HG03039 (cell line): ENCODE measurements at regions not wholly inside any gene's neighbourhood (a gene's known extent, or its start where the extent isn't known, plus 50 kb on each side); places are given as distances from the start of the nearest gene placed in this dataset.
A peak's percentile ranks its signal among the peaks of the same experiment; 100 is the strongest.
"Not testable (repeated sequence)": the region's sequence is repeated elsewhere in the genome, so short reads cannot be mapped to it uniquely, and the experiment has no call there.

Experiments used
- ATAC-seq: cut with Tn5 transposase; IDR thresholded peaks from one replicate; pipeline ENCODE4 v1.9.1; 2021; ENCODE audit warnings: mild to moderate bottlenecking, moderate library complexity; ENCODE audit not compliant: unreplicated experiment

- peak; percentile 98 for ATAC-seq
These were observed 121.3 kb upstream of the FBXO28 start for GRCh38 chr1:223992456-223993246.

DNA sequence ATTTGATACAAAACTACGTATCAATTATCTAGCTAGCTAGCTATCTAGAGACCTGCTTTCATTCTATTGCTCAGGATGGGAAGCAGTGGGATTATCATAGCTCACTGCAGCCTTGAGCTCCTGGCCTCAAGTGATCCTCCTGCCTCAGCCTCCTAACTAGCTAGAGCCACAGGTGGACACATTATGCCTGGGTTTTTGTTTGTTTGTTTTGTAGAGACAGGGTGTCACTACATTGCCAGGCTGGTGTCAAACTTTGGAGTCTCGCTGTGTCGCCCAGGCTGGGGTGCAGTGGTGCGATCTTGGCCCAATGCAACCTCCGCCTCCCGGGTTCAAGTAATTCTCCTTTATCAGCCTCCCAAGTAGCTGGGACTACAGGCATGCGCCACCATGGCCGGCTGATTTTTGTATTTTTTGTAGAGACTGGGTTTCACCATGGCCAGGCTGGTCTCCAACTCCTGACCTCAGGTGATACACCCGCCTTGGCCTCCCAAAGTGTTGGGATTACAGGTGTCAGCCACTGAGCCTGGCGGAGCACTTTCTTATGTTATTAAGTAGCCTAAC, 122.5 kb upstream of the FBXO28 start:
- ATAC-seq, result not testable (repeated sequence)

- ATAC-seq, result not testable (repeated sequence)
These were observed 116.2 kb upstream of the TP53BP2 start for GRCh38 chr1:223961985-223962384.

DNA sequence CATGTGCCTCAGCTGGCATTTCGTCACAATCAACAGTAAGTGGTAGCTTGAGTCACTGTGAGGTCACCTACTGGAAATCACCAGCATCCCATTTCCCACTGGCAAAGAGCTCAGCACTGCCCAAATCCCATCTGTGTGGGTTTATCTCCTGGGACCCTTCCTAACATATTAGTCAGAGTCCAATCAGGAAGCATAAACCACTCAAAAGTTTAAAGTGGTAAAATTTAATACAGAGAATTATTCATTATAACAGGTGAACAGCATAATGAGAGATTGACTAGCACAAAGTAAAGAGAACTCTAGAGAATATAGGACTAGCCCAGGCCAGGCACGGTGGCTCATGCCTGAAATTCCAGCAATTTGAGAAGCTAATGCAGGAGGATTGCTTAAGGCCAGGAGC, 107.1 kb upstream of the TP53BP2 start:
- not testable (repeated sequence) for ATAC-seq

GRCh38 chr1:223951551-223951950, 105.8 kb upstream of the TP53BP2 start:
- not testable (repeated sequence) for ATAC-seq

DNA sequence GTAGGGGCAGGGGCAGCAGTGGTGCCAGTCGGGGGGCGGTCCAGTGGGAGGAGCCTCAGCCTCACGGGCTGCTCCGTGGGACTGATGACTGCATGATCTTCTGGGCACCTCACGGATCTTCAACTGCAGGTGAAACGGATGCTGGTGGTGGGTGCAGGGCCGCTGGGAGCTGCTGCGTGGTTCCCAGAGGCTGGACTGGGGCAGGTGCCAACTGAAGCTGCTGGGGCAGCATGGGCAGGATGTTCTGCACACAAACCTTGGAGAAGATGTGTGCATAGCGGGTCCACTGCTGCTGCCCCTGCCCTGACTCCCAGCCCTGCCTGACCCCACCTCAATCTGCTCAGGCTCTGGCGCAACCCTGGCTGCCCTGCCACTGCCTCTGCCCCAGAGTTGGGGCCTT, 104.2 kb upstream of the TP53BP2 start:
- not testable (repeated sequence) for ATAC-seq

- not testable (repeated sequence) for ATAC-seq
These were observed 102.3 kb upstream of the TP53BP2 start for GRCh38 chr1:223948041-223948440.

DNA sequence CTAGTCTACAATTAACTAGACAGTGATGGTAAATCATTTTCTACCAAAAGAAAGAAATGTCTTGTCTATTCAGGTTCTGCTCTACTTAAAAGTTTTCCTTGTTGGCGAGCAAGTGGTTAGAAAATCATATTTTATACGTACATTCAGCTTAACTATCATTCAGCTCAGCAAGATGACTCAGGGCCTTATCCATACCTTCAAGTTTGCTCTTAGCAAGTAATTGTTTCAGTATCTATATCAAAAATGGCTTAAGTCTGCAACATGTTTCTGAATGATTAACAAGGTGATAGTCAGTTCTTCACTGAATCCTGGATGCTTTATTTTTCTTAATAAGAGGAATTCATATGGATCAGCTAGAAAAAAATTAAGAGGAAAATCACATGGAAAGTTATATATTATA, 90.8 kb upstream of the TP53BP2 start:
- ATAC-seq, result not testable (repeated sequence)

- ATAC-seq, result not testable (repeated sequence)
These were observed 85.7 kb upstream of the TP53BP2 start for GRCh38 chr1:223931476-223931875.

- ATAC-seq, result not testable (repeated sequence)
These were observed 75.1 kb upstream of the TP53BP2 start for GRCh38 chr1:223920805-223921204.

GRCh38 chr1:223915476-223915875, 69.7 kb upstream of the TP53BP2 start:
- ATAC-seq, result not testable (repeated sequence)

DNA sequence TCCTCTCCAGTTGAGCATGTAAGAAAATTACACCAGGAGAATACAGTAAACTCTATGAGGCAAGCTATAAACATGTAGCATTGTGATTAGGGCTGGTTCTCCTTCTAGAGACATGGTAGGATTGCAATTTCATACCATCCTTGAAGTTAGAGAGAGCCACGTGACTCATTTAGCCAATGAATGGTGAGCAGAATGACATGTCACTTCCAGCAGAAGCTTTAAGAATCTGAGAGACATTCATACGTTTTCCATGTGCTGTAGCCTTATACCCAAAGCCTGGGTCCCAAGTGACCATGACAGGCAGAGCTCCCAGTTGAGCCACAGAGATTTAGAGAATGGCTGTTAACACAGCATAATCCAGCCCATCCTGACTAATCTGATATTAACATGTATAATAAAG, 68.0 kb upstream of the TP53BP2 start:
- ATAC-seq, result not testable (repeated sequence)

- ATAC-seq, result not testable (repeated sequence)
These were observed 62.3 kb upstream of the TP53BP2 start for GRCh38 chr1:223907943-223908587.

- not testable (repeated sequence) for ATAC-seq
These were observed 57.5 kb upstream of the TP53BP2 start for GRCh38 chr1:223903221-223903620.

DNA sequence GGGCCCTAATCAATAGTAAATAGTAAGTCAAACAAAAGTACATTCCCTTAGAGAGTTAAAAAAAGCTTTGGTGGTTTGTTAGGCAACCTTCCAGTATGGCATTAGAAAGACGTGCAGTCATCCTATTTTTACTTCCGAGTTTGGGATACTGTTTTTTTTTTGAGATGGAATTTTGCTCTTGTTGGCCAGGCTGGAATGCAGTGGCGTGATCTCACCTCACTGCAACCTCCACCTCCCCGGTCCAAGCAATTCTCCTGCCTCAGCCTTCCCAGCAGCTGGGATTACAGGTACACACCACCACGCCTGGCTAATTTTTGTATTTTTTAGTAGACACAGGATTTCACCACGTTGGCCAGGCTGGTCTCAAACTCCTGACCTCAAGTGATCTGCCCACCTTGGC, 54.0 kb upstream of the TP53BP2 start:
- not testable (repeated sequence) for ATAC-seq

DNA sequence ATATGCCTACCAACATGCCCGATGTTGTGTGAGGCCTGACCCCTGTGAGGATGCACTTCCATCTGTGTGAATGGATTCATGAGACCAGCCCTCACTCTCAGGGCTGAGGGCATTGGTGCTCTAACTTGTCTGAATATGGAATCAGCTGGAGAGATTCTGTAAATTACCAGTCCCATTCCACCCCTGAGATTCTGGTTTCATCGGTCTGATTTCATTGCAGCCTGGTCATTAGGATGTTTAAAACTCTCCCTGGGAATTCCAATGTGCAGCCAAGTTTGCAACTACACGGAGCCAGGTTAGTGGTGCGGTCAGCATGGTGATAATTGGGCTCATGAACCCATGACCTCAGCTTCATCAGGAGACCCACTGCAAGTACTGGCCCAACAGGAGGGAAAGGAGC, 51.4 kb upstream of the TP53BP2 start:
- not testable (repeated sequence) for ATAC-seq

GRCh38 chr1:223895950-223896349, 50.2 kb upstream of the TP53BP2 start:
- not testable (repeated sequence) for ATAC-seq
